ENCODE measurements at regions not wholly inside any gene's neighbourhood (a gene's known extent, or its start where the extent isn't known, plus 50 kb on each side); places are given as distances from the start of the nearest gene placed in this dataset.

GRCh38 chr6:138032571-138032970 lies 74.6 kb downstream of the PERP start:
- TF ChIP-seq EZH2 (IDR thresholded peaks at IDR 0.05; ENCODE audit: borderline replicate concordance, low read length): no peak
- no peak for TF ChIP-seq CTCF (conservative IDR thresholded peaks at IDR 0.05 in 1 of 2, IDR thresholded peaks at IDR 0.05 in 1 of 2; ENCODE audit: extremely low read depth in 1 of 2, insufficient read depth in 1 of 2, low read depth in 1 of 2, low read length in 2 of 2)
